ENCODE measurements at regions not wholly inside any gene's neighbourhood (a gene's known extent, or its start where the extent isn't known, plus 50 kb on each side); places are given as distances from the start of the nearest gene placed in this dataset.

GRCh38 chr11:128042290-128042751 lies 545.0 kb downstream of the ETS1 start:
- no peak for DNase-seq (ENCODE audit: low spot score)

- DNase-seq (ENCODE audit: low spot score), result no peak
These were observed 546.8 kb downstream of the ETS1 start for GRCh38 chr11:128040603-128041002.

- no peak for DNase-seq (ENCODE audit: low spot score)
These were observed 548.0 kb downstream of the ETS1 start for GRCh38 chr11:128039140-128040021.

DNA sequence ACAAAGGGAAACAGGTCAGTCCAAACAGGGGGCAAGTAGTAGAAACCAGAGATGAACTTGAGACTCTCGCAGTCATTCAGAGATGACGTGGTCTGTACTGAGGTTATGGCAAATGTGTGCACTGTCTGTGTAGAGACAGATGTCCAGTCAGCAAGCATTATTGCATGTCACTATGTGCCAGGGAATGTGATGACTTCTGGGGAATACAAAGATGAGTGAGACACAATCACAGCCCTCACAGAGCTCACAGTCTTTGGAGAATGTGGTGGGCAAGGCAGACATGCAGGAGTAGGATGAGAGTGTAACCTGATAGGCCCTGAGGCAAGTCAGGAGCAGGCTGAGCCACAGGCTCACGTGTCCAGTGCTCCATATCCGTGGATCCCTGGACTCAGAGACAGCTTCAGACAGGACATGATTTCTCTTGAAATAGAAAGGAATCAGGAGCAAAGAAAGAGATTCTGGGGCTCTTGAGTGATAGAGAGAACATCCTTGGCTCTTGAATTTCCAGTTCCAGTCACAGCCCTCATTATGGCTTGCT lies 550.7 kb downstream of the ETS1 start:
- no peak for DNase-seq (ENCODE audit: low spot score)

GRCh38 chr11:128036006-128036405 lies 551.4 kb downstream of the ETS1 start:
- DNase-seq (ENCODE audit: low spot score), result no peak

DNA sequence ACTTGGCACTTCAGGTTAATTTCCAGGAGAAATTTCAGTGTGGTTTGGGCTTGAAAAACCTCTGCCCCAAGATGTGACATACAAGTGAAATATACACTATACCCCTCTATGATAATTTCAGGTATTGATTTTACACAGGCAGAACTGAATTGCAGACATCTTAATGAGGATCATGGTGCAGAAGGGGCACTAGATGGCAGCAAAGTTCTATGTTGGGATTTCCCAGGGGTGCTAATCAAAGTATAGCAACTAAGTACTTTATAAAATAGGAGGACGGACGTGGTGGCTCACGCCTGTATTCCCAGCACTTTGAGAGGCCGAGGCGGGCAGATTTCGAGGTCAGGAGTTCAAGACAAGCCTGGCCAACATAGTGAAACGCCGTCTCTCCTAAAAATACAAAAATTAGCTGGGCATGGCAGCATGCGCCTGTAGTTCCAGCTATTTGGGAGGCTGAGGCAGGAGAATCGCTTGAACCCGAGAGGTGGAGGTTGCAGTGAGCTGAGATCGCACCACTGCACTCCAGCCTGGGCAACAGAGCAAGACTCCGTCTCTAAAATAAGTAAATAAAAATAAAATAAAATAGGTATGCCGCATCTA lies 555.7 kb downstream of the ETS1 start:
- peak; percentile 81 for DNase-seq (ENCODE audit: low spot score)

DNA sequence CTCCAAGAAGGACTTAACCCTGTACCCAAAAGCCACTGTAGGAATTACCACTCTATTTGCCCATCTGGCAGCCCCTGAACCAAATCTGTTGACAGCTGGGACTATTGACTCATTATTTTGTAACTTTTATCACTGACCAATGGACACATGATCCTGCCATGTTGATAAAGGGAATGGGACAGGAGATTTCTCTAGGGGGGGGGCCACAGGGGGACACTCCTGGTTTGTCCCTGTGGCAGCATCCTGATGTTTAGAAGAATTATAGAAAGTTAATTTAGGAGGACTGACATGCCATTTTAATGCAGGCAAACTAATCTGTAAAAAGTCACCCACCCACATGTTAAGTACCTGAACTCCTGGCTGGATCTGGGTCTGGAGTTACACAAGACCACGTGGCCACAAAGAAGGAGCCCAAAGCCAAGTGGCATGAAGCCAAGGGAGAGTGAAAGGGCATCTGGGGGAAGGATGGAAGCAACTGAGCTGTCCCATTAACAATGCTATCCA lies 558.1 kb downstream of the ETS1 start:
- DNase-seq (ENCODE audit: low spot score), result no peak

DNA sequence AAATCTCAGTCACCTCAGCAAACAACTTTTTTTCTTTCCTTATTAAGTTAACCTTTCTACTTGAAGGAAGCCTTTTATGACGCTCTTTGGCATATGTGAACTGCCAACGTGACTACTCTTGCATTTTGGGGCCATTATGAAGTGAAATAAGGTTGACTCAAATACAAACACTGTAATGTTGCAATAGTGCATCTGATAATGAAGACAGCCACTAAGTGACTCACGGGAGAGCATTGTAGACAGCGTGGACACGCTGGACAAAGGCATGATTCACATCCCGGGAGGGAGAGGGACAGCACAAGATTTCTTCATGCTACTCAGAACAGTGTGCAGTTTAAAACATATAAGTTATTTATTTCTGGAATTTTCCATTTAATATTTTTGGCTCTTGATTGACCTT lies 560.8 kb downstream of the ETS1 start:
- DNase-seq (ENCODE audit: low spot score), result no peak

DNA sequence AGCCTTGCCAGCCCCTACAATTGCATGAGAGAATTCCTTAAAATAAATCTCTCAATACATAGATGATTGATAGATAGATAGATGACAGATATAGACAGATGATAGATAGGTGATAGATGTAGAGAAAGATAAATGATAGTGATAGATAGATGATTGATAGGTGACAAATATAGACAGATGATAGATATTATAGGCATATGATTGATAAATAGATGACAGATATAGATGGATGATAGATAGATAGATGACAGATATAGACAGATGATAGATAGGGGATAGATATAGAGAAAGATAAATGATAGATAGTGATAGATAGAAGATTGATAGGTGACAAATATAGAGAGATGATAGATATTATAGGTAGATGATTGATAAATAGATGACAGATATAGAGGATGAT lies 564.6 kb downstream of the ETS1 start:
- no peak for DNase-seq (ENCODE audit: low spot score)

DNA sequence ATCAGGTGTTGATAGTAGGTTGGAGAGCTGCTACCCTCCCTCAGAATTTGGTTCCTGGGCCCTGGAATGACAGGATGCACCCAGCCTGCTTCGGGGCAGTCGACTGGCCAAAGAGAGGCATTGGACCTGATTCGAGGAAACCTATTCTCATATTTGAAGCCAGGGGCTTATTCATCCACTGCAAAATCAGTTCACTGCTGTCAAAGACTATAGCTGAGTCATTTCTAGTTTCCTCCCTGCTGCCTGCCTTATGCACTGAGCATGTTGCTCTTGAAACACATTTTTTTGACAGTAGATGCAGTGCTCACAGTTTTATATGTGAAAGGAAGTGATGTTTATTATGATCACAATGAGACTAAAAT lies 565.4 kb downstream of the ETS1 start:
- DNase-seq (ENCODE audit: low spot score), result no peak

DNA sequence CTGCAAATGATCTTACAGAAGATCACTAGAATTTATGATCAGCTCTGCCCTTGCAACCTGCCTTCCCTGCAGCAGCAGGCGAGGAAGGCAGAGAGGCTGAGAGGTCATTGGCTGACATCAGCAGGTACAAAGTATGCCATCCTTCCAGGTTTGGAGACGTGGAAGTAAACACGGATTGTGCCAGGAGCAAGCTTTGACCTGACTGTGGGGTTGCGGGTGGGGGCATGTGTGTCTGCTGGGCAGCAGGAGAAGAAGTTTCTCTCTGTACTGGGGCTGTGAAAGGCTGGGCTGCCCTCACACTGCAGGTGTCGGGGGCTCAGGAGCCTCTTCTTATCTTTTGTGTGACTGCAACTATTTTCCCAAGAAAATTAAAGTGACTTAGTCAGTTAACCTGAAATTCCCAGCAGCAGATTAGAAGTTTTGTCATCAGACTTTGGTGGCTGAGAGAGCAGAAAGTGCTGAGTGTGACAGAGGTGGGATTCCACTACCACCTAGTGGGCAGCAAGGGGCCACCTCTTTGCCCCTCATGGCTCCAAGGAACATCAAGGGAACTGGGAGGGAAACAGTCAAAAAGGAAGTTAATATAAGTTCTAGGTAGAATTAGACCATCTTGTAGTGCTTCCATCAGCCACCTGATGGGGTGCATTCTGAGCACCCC lies 565.9 kb downstream of the ETS1 start:
- no peak for DNase-seq (ENCODE audit: low spot score)

GRCh38 chr11:128018692-128019091 lies 568.7 kb downstream of the ETS1 start:
- no peak for DNase-seq (ENCODE audit: low spot score)

GRCh38 chr11:128005562-128005961 lies 581.8 kb downstream of the ETS1 start:
- DNase-seq (ENCODE audit: low spot score), result no peak

- DNase-seq (ENCODE audit: low spot score), result no peak
These were observed 588.9 kb downstream of the ETS1 start for GRCh38 chr11:127998421-127998820.

DNA sequence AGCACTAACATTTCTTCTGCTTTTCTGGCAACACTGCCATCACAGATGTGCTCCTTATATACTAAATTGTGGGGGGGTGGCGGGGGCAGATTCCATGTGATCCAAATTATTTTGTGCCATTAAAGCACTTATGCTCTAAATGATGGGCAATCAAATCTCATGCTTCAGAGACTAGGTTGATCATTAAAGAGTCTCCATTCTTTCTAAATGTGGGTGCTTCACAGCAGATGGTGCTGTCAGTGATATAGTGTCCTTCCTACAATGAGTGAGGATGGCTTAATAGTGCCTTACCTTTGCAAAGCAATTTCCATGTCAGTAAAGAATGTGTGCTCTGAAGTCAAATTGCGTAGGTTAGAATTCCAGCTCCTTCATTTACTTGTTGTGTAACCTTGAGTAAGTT lies 589.8 kb downstream of the ETS1 start:
- no peak for DNase-seq (ENCODE audit: low spot score)

GRCh38 chr11:127996825-127997224 lies 590.5 kb downstream of the ETS1 start:
- DNase-seq (ENCODE audit: low spot score), result no peak

DNA sequence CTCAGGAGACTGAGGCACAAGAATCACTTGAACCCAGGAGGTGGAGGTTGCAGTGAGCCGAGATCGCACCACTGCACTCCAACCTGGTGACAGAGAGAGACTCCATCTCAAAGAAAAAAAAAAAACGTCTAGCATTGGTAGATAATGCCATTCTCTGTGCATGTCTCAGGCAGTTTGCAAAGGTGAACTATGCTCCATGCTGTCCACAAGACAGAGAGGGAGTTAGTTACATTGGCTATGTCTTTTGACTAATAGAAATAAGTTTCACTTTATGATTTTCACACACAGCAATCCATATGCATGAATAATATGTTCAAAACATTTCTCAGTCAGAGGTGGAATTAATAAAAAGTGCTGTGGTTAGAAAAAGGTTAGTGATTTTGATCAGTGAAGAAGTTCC lies 591.4 kb downstream of the ETS1 start:
- no peak for DNase-seq (ENCODE audit: low spot score)

- no peak for DNase-seq (ENCODE audit: low spot score)
These were observed 592.6 kb downstream of the ETS1 start for GRCh38 chr11:127994736-127995135.

DNA sequence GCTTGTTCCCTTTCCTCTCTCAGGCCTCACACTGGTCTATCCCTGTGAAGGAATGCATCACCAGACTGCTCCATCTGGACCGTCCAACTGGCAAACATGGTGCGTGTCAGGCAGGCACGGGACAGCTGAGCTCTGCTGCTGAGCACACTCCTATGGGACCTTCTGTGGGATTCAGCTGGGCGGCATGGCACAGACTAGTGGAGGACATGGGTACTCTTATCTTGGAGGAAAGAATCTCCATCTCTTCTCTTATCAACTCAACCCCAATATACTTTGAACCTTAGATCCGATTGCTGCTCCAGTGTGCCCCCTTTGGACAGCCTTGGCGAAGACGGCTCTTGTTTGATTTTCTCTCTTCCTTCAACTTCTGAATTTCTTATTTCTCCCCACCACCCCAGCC lies 593.6 kb downstream of the ETS1 start:
- DNase-seq (ENCODE audit: low spot score), result no peak

- no peak for DNase-seq (ENCODE audit: low spot score)
These were observed 594.1 kb downstream of the ETS1 start for GRCh38 chr11:127993281-127993680.

DNA sequence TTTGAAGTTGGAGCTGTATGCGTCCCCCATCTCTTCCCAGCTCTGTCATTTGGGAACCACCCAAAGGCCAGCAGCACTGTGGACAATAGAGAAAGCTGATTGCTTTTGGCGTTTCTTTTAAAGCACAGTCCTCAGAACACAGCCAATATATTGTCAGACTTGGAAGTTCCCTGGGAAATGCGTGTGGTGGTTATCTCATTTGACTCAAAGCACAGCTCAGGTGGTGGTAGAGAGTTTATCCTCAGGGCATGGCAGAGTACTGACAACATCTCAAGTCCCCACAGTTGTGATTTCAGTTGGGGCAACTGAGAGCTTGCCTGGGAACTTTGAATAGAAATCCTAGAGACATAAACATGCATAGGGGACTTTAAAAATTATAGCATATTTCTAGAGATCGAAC lies 601.3 kb downstream of the ETS1 start:
- DNase-seq (ENCODE audit: low spot score), result no peak

- DNase-seq (ENCODE audit: low spot score), result no peak
These were observed 614.5 kb downstream of the ETS1 start for GRCh38 chr11:127972816-127973215.

Data from HT-29 (cell line).